ENCODE measurements at regions not wholly inside any gene's neighbourhood (a gene's known extent, or its start where the extent isn't known, plus 50 kb on each side); places are given as distances from the start of the nearest gene placed in this dataset.

- intact Hi-C loops (cut with micrococcal nuclease): no loop called here
- Mint-ChIP-seq H3K27me3 (ENCODE audit: low read depth in 2 of 2) (peaks cover 0 to 3% of the 10 kb centered on the region in 2 donors), H3K27ac (no peak overlapping the region), H3K9me3 (no peaks in the 10 kb centered on the region), H3K4me3 (no peak overlapping the region), H3K4me1 (no peaks in the 10 kb centered on the region), H3K36me3 (no peaks in the 10 kb centered on the region)
- no peak overlapping the region for H3K4me3 ChIP-seq (ENCODE audit: low read length)
- H3K9me3 ChIP-seq (ENCODE audit: control insufficient read depth, insufficient read depth, low read length): no peaks in the 10 kb centered on the region
- no peak for TF ChIP-seq CTCF (IDR thresholded peaks at IDR 0.05)
- no peaks in the 10 kb centered on the region for H3K27me3 ChIP-seq (ENCODE audit: control insufficient read depth, insufficient read depth, low read length)
- no peak overlapping the region for H3K27ac ChIP-seq (ENCODE audit: low read length)
- WGBS (ENCODE audit: insufficient coverage): no CpG with 5 or more reads among the region's 1 CpG
- no peaks in the 10 kb centered on the region for H3K36me3 ChIP-seq (ENCODE audit: control insufficient read depth, insufficient read depth, low read length)
- DNase-seq: no peak
- no peaks in the 10 kb centered on the region for H3K4me1 ChIP-seq (ENCODE audit: control insufficient read depth, insufficient read depth, low read length)
- ATAC-seq: no peak
Measured at GRCh38 chr6:25144919-25145318, 134.3 kb upstream of the CARMIL1 start.

- Mint-ChIP-seq H3K4me3 (no peak overlapping the region), H3K36me3 (no peaks in the 10 kb centered on the region), H3K4me1 (no peaks in the 10 kb centered on the region), H3K27ac (no peak overlapping the region), H3K27me3 (ENCODE audit: low read depth in 2 of 2) (peaks cover 0 to 3% of the 10 kb centered on the region in 2 donors), H3K9me3 (no peaks in the 10 kb centered on the region)
- no peak for TF ChIP-seq CTCF (IDR thresholded peaks at IDR 0.05)
- DNase-seq (no peak), ATAC-seq (no peak)
- Histone ChIP-seq H3K27ac (ENCODE audit: low read length) (no peak overlapping the region), H3K9me3 (ENCODE audit: control insufficient read depth, insufficient read depth, low read length) (no peaks in the 10 kb centered on the region), H3K36me3 (ENCODE audit: control insufficient read depth, insufficient read depth, low read length) (no peaks in the 10 kb centered on the region), H3K4me3 (ENCODE audit: low read length) (no peak overlapping the region), H3K27me3 (ENCODE audit: control insufficient read depth, insufficient read depth, low read length) (no peaks in the 10 kb centered on the region), H3K4me1 (ENCODE audit: control insufficient read depth, insufficient read depth, low read length) (no peaks in the 10 kb centered on the region)
- intact Hi-C loops (cut with micrococcal nuclease): no loop called here
Measured at GRCh38 chr6:25147223-25147622, 132.0 kb upstream of the CARMIL1 start.

- no peaks in the 10 kb centered on the region for H3K4me1 ChIP-seq (ENCODE audit: control insufficient read depth, insufficient read depth, low read length)
- Mint-ChIP-seq H3K9me3 (no peaks in the 10 kb centered on the region), H3K4me3 (no peak overlapping the region), H3K4me1 (peaks cover 1 to 3% of the 10 kb centered on the region in 2 donors), H3K27ac (no peak overlapping the region), H3K36me3 (no peaks in the 10 kb centered on the region), H3K27me3 (ENCODE audit: low read depth in 2 of 2) (peaks cover 0 to 3% of the 10 kb centered on the region in 2 donors)
- no peak overlapping the region for H3K27ac ChIP-seq (ENCODE audit: low read length)
- H3K27me3 ChIP-seq (ENCODE audit: control insufficient read depth, insufficient read depth, low read length): no peaks in the 10 kb centered on the region
- no peak for ATAC-seq
- no CpG with 5 or more reads among the region's 1 CpG for WGBS (ENCODE audit: insufficient coverage)
- H3K9me3 ChIP-seq (ENCODE audit: control insufficient read depth, insufficient read depth, low read length): no peaks in the 10 kb centered on the region
- no peak for TF ChIP-seq CTCF (IDR thresholded peaks at IDR 0.05)
- DNase-seq: no peak
- intact Hi-C loops (cut with micrococcal nuclease): no loop called here
- H3K4me3 ChIP-seq (ENCODE audit: low read length): no peak overlapping the region
- no peaks in the 10 kb centered on the region for H3K36me3 ChIP-seq (ENCODE audit: control insufficient read depth, insufficient read depth, low read length)
Measured at GRCh38 chr6:25150031-25150430, 129.1 kb upstream of the CARMIL1 start.

- no peak for TF ChIP-seq CTCF (IDR thresholded peaks at IDR 0.05)
- Histone ChIP-seq H3K36me3 (ENCODE audit: control insufficient read depth, insufficient read depth, low read length) (no peaks in the 10 kb centered on the region), H3K27me3 (ENCODE audit: control insufficient read depth, insufficient read depth, low read length) (no peaks in the 10 kb centered on the region), H3K9me3 (ENCODE audit: control insufficient read depth, insufficient read depth, low read length) (no peaks in the 10 kb centered on the region), H3K27ac (ENCODE audit: low read length) (no peak overlapping the region), H3K4me3 (ENCODE audit: low read length) (no peak overlapping the region), H3K4me1 (ENCODE audit: control insufficient read depth, insufficient read depth, low read length) (no peaks in the 10 kb centered on the region)
- H3K27me3 Mint-ChIP-seq (ENCODE audit: low read depth in 2 of 2): no peaks in the 10 kb centered on the region
- DNase-seq: no peak
- no peak overlapping the region for H3K4me3 Mint-ChIP-seq
- intact Hi-C loops (cut with micrococcal nuclease): no loop called here
- H3K4me1 Mint-ChIP-seq: peaks cover 6 to 9% of the 10 kb centered on the region in 2 donors
- H3K36me3 Mint-ChIP-seq: no peaks in the 10 kb centered on the region
- WGBS (ENCODE audit: insufficient coverage): 83% methylated on average over 1 of the region's 2 CpGs
- ATAC-seq: no peak
- no peaks in the 10 kb centered on the region for H3K9me3 Mint-ChIP-seq
- no peak overlapping the region for H3K27ac Mint-ChIP-seq
Measured at GRCh38 chr6:25150863-25151262, 128.3 kb upstream of the CARMIL1 start.

Measured in natural killer cell (primary cell).